IMR-90 (cell line): ENCODE measurements at regions not wholly inside any gene's neighbourhood (a gene's known extent, or its start where the extent isn't known, plus 50 kb on each side); places are given as distances from the start of the nearest gene placed in this dataset.

Source experiments
- ATAC-seq: fragments of 200-7000 bp; cut with Tn5 transposase; 2 replicates; pipeline ENCODE4 v1.9.1; 2020; ENCODE audit warnings: low read depth, mild to moderate bottlenecking, moderate library complexity
- BruUV-seq: library from RNA; stranded (reverse); fragments of 400-500 nt; replicated peaks from 2 replicates; lab custom pipeline; 2021; lab: Mats Ljungman, UMichigan
- CTCF ChIA-PET: fragments of 300-600 bp; formaldehyde crosslinking; extraction: SDS; loops from one replicate; lab custom pipeline; 2021; ENCODE audit warnings: antibody characterized with exemption; lab: Yijun Ruan, JAX
- POLR2A ChIA-PET: fragments of 300-600 bp; sonication (Branson Sonifier 250); formaldehyde crosslinking; loops from one replicate; lab custom pipeline; 2022; ENCODE audit warnings: antibody characterized with exemption; ENCODE audit not compliant: unreplicated experiment; lab: Charles Lee
- DNase-seq: peaks from one replicate; pipeline ENCODE4 v3.0.0; 2013
- H2AFZ ChIP-seq: replicated peaks from 2 replicates; pipeline ENCODE3; 2013; ENCODE audit warnings: low read length, mild to moderate bottlenecking; ENCODE audit not compliant: poor library complexity
- H2AK5ac ChIP-seq: 2 replicates; pipeline ENCODE4 v1.6.1; 2013; ENCODE audit warnings: low read depth, low read length, inconsistent platforms
- H2AK9ac ChIP-seq: replicated peaks from 2 replicates; pipeline ENCODE3; 2013; ENCODE audit warnings: mild to moderate bottlenecking, low read depth, low read length, moderate library complexity; ENCODE audit not compliant: poor library complexity
- H2BK120ac ChIP-seq: 2 replicates; pipeline ENCODE4 v1.6.1; 2013; ENCODE audit warnings: low read depth, low read length, inconsistent platforms
- H2BK15ac ChIP-seq: 3 replicates; pipeline ENCODE4 v1.6.1; 2013; ENCODE audit warnings: low read depth, low read length, inconsistent platforms
- H2BK20ac ChIP-seq: 2 replicates; pipeline ENCODE4 v1.6.1; 2013; ENCODE audit warnings: low read depth, mild to moderate bottlenecking, inconsistent platforms, low read length, moderate library complexity
- H2BK5ac ChIP-seq: 2 replicates; pipeline ENCODE4 v1.6.1; 2013; ENCODE audit warnings: mild to moderate bottlenecking, low read depth, low read length, inconsistent platforms; ENCODE audit not compliant: poor library complexity, severe bottlenecking
- H3K14ac ChIP-seq: replicated peaks from 2 replicates; pipeline ENCODE4 v1.6.1; 2013; ENCODE audit warnings: low read depth, low read length, inconsistent platforms
- H3K18ac ChIP-seq: 2 replicates; pipeline ENCODE4 v1.6.1; 2013; ENCODE audit warnings: low read depth, low read length, control low read depth
- H3K23ac ChIP-seq: 2 replicates; pipeline ENCODE4 v1.6.1; 2013; ENCODE audit warnings: low read depth, low read length, inconsistent platforms
- H3K27ac ChIP-seq: 2 replicates; pipeline ENCODE4 v1.5.1; 2013; ENCODE audit warnings: mild to moderate bottlenecking, control low read depth, low read length; ENCODE audit not compliant: insufficient read depth
- H3K27me3 ChIP-seq: 2 replicates; pipeline ENCODE4 v1.6.1; 2013; ENCODE audit warnings: low read length; ENCODE audit not compliant: control insufficient read depth, insufficient read depth
- H3K36me3 ChIP-seq: 2 replicates; pipeline ENCODE4 v1.6.1; 2013; ENCODE audit warnings: low read length, mixed read lengths; ENCODE audit not compliant: control insufficient read depth, insufficient read depth
- H3K4ac ChIP-seq: 2 replicates; pipeline ENCODE4 v1.6.1; 2013; ENCODE audit warnings: low read depth, low read length, inconsistent platforms
- H3K4me1 ChIP-seq: 2 replicates; pipeline ENCODE4 v1.6.1; 2013; ENCODE audit warnings: low read length, mixed read lengths; ENCODE audit not compliant: control insufficient read depth, insufficient read depth
- H3K4me2 ChIP-seq: 2 replicates; pipeline ENCODE4 v1.6.1; 2013; ENCODE audit warnings: low read depth, mild to moderate bottlenecking, control low read depth, low read length, moderate library complexity
- H3K4me3 ChIP-seq: 2 replicates; pipeline ENCODE4 v1.5.1; 2013; ENCODE audit warnings: low read depth, mild to moderate bottlenecking, control low read depth, low read length, moderate library complexity; ENCODE audit not compliant: insufficient read depth
- H3K56ac ChIP-seq: 2 replicates; pipeline ENCODE4 v1.6.1; 2013; ENCODE audit warnings: low read length, inconsistent platforms; ENCODE audit not compliant: insufficient read depth; ENCODE audit errors: extremely low read depth
- H3K79me1 ChIP-seq, 2 experiments: 2 replicates each; pipeline ENCODE4 v1.6.1; 2013; ENCODE audit warnings: low read length in 2 of 2, inconsistent platforms in 1 of 2, low read depth in 1 of 2
- H3K9ac ChIP-seq: 2 replicates; pipeline ENCODE4 v1.6.1; 2013; ENCODE audit warnings: low read depth, low read length, control low read depth
- H3K9me1 ChIP-seq: 2 replicates; pipeline ENCODE4 v1.6.1; 2013; ENCODE audit warnings: low read length, inconsistent platforms; ENCODE audit not compliant: insufficient read depth
- H3K9me3 ChIP-seq: 2 replicates; pipeline ENCODE4 v1.6.1; 2013; ENCODE audit warnings: low read length; ENCODE audit not compliant: control insufficient read depth, insufficient read depth
- H4K20me1 ChIP-seq: 2 replicates; pipeline ENCODE4 v1.6.1; 2013; ENCODE audit warnings: low read length, inconsistent platforms; ENCODE audit not compliant: insufficient read depth
- H4K5ac ChIP-seq: 2 replicates; pipeline ENCODE4 v1.6.1; 2013; ENCODE audit warnings: mild to moderate bottlenecking, low read depth, low read length, control low read depth
- H4K8ac ChIP-seq, 2 experiments: 2 replicates each; pipeline ENCODE4 v1.6.1; 2013; ENCODE audit warnings: low read depth in 2 of 2, low read length in 2 of 2, control low read depth in 1 of 2, inconsistent platforms in 1 of 2
- H4K91ac ChIP-seq: 2 replicates; pipeline ENCODE4 v1.6.1; 2013; ENCODE audit warnings: low read depth, low read length, inconsistent platforms; ENCODE audit not compliant: insufficient read depth
- ELK1 ChIP-seq: fragments of 150-350 bp; IDR thresholded peaks from 2 replicates; pipeline ENCODE4 v1.6.1; 2016; ENCODE audit warnings: low read depth, mild to moderate bottlenecking, low read length, moderate library complexity, borderline replicate concordance
- MAFK ChIP-seq: IDR thresholded peaks from 2 replicates; pipeline ENCODE4 v1.6.1; 2012; ENCODE audit warnings: low read depth, low read length, improper control_type of control experiment
- MAZ ChIP-seq: IDR thresholded peaks from 2 replicates; pipeline ENCODE4 v1.6.1; 2012; ENCODE audit warnings: low read depth, mild to moderate bottlenecking, low read length, improper control_type of control experiment, moderate library complexity, borderline replicate concordance
- RAD21 ChIP-seq: IDR thresholded peaks from 2 replicates; pipeline ENCODE4 v1.6.1; 2012; ENCODE audit warnings: low read length, improper control_type of control experiment
- USF2 ChIP-seq: fragments of 150-350 bp; IDR thresholded peaks from 2 replicates; pipeline ENCODE4 v1.6.1; 2017; ENCODE audit warnings: mild to moderate bottlenecking, antibody characterized with exemption, low read length, low read depth
- WGBS, 2 experiments: methylation state at CpG; one replicate each; pipeline versions ENCODE4 v1.1.5 to v1.1.7; 2013; ENCODE audit warnings: missing lambda C conversion rate in 2 of 2; ENCODE audit not compliant: insufficient read length in 1 of 2; ENCODE audit errors: extremely low coverage in 2 of 2; 5-methylcytosine and 5-hydroxymethylcytosine counted together
- dilution Hi-C: fragments of 300-500 bp; cut with HindIII; formaldehyde crosslinking; loops from one replicate; pipeline ENCODE4 v1.14.3; 2018; ENCODE audit warnings: low sequenced_read_pairs; ENCODE audit not compliant: unreplicated experiment
- in situ Hi-C: fragments of 300-500 bp; cut with MboI; formaldehyde crosslinking; loops from 3 replicates; pipeline ENCODE4 v1.14.3; 2019; ENCODE audit warnings: low sequenced_read_pairs, inconsistent platforms, mixed read lengths
- intact Hi-C: fragments of 100-400 bp; cut with micrococcal nuclease; formaldehyde crosslinking; loops from 2 replicates; pipeline ENCODE4 v1.10.0; 2022

GRCh38 chr2:173555833-173556232 is 201.2 kb downstream of the CDCA7 start:
- Histone ChIP-seq H3K9me3 (peaks cover 2% of the 10 kb centered on the region; the same call in 1 of the 2 replicates), H3K4me2 (no peak overlapping the region), H3K4me1 (no peaks in the 10 kb centered on the region), H3K18ac (no peak overlapping the region), H3K9ac (no peak overlapping the region), H2BK20ac (no peak overlapping the region), H3K4me3 (no peak overlapping the region), H3K23ac (no peak overlapping the region), H3K14ac (no peak overlapping the region), H2AFZ (no peak overlapping the region), H2AK9ac (no peak overlapping the region), H3K9me1 (no peaks in the 10 kb centered on the region), H3K79me1 (no peaks in the 10 kb centered on the region), H3K27ac (no peak overlapping the region), H3K4ac (no peak overlapping the region), H4K20me1 (no peaks in the 10 kb centered on the region), H2BK5ac (no peak overlapping the region), H2BK15ac (no peak overlapping the region), H4K8ac (no peak overlapping the region), H3K27me3 (peaks cover 43% of the 10 kb centered on the region), H2BK120ac (no peak overlapping the region), H3K36me3 (no peaks in the 10 kb centered on the region), H3K56ac (no peak overlapping the region), H4K91ac (no peak overlapping the region), H2AK5ac (no peak overlapping the region), H4K5ac (no peak overlapping the region)
- no CpG with 5 or more reads among the region's 1 CpG for WGBS, 2 experiments
- dilution Hi-C loops (no loop called here), intact Hi-C loops (no loop called here), in situ Hi-C loops (no loop called here)
- ATAC-seq = no peak
- CTCF ChIA-PET = no interaction called here
- TF ChIP-seq MAFK (no peak), RAD21 (no peak), MAZ (no peak), USF2 (no peak), ELK1 (no peak)
- DNase-seq = no peak
- no TSS peak for BruUV-seq
- POLR2A ChIA-PET = no interaction called here
